Activated CD4-positive, alpha-beta memory T cell treated with anti-CD3 and anti-CD28 coated beads, Interleukin-2, amount 10 ng/mL, durations not matched to agents 7 days and 5 days (primary cell): ENCODE measurements at regions not wholly inside any gene's neighbourhood (a gene's known extent, or its start where the extent isn't known, plus 50 kb on each side); places are given as distances from the start of the nearest gene placed in this dataset.
"Not testable (repeated sequence)": the region's sequence is repeated elsewhere in the genome, so short reads cannot be mapped to it uniquely, and the experiment has no call there.

Source experiments
- CTCF ChIA-PET: fragments of 350-600 bp; sonication (Branson Sonifier 250); formaldehyde crosslinking; loops from one replicate; lab custom pipeline; 2021; ENCODE audit warnings: antibody characterized with exemption, inconsistent platforms; lab: Charles Lee
- POLR2A ChIA-PET: fragments of 350-600 bp; sonication (Branson Sonifier 250); formaldehyde crosslinking; loops from one replicate; lab custom pipeline; 2021; ENCODE audit warnings: antibody characterized with exemption; lab: Charles Lee
- DNase-seq: peaks from one replicate; pipeline ENCODE4 v3.0.0-alpha.2; 2020
- H3K27ac Mint-ChIP-seq: one replicate; pipeline ENCODE4 v1.8.0; 2021; ENCODE audit warnings: mild to moderate bottlenecking, mixed read lengths
- H3K27me3 Mint-ChIP-seq: one replicate; pipeline ENCODE4 v1.8.0; 2021; ENCODE audit warnings: mixed read lengths
- H3K36me3 Mint-ChIP-seq: one replicate; pipeline ENCODE4 v1.8.0; 2021; ENCODE audit warnings: low read depth, mixed read lengths
- H3K4me1 Mint-ChIP-seq: one replicate; pipeline ENCODE4 v1.8.0; 2021; ENCODE audit warnings: mixed read lengths
- H3K4me3 Mint-ChIP-seq: one replicate; pipeline ENCODE4 v1.8.0; 2021; ENCODE audit warnings: mild to moderate bottlenecking, mixed read lengths
- H3K9me3 Mint-ChIP-seq: one replicate; pipeline ENCODE4 v1.8.0; 2021; ENCODE audit warnings: mixed read lengths

DNA sequence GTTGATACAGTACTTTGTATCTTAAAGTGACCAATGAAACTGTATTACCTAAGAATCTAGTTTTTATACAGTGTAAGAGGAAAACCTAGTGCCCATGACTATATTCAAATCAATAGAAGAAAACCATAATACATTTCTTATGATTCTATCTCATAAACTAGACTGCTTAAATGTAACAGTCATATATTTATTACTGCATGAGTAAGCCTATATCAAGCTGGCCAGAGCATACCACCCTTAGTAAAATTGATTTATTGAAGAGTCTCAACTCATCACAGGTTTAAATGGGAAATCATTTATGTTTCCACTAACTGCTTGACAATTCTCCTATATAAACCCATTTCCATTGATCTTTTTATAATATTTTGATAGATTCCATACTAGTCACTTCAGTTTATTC, 1059.2 kb upstream of the LRRTM1 start:
- ChIA-PET CTCF (no interaction called here), POLR2A (no interaction called here)
- no peak for DNase-seq
- Mint-ChIP-seq H3K36me3 (no peaks in the 10 kb centered on the region), H3K9me3 (peaks cover 8% of the 10 kb centered on the region), H3K27ac (no peak overlapping the region), H3K27me3 (no peaks in the 10 kb centered on the region), H3K4me1 (no peaks in the 10 kb centered on the region), H3K4me3 (no peak overlapping the region)

DNA sequence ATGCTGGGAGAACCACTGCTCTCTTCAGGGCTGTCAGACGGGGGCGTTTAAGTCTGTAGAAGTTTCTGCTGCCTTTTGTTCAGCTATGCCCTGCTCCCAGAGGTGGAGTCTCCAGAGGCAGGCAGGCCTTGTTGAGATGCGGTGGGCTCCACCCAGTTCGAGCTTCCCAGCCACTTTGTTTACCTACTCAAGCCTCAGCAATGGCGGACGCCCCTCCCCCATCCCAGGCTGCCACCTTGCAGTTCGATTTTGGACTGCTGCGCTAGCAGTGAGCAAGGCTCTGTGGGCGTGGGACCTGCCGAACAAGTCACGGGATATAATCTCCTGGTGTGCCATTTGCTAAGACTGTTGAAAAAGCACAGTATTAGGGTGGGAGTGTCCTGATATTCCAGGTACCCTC, 1057.9 kb upstream of the LRRTM1 start:
- H3K4me1 Mint-ChIP-seq, POLR2A ChIA-PET: not testable (repeated sequence)

DNA sequence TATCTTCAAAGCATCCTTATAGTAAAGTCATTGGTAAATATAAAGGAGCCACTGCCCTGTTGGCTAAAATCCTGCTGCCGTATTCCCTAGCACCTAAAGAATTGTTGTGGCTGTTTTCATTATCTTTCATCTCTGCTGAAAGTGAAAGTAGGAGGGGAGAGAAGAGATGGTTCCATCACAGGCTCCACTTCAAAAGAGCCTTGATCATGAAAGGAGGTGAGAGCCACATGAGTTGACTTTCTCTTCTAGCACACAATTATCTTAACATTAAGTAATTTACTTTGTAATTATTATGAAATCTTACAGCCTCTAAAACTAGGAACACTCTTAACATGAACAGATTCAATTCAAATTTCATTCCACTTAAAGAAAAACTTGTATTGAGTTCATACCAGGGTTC, 1050.9 kb upstream of the LRRTM1 start:
- Mint-ChIP-seq H3K27ac (no peak overlapping the region), H3K36me3 (no peaks in the 10 kb centered on the region), H3K4me1 (no peaks in the 10 kb centered on the region), H3K27me3 (no peaks in the 10 kb centered on the region), H3K9me3 (peaks cover 7% of the 10 kb centered on the region), H3K4me3 (no peak overlapping the region)
- POLR2A ChIA-PET = no interaction called here
- DNase-seq = no peak
- CTCF ChIA-PET = no interaction called here

More for the DNA sequence above, 1057.9 kb upstream of the LRRTM1 start:
- CTCF ChIA-PET, H3K4me3 Mint-ChIP-seq, H3K27ac Mint-ChIP-seq, H3K9me3 Mint-ChIP-seq, H3K36me3 Mint-ChIP-seq, DNase-seq, H3K27me3 Mint-ChIP-seq: not testable (repeated sequence)

DNA sequence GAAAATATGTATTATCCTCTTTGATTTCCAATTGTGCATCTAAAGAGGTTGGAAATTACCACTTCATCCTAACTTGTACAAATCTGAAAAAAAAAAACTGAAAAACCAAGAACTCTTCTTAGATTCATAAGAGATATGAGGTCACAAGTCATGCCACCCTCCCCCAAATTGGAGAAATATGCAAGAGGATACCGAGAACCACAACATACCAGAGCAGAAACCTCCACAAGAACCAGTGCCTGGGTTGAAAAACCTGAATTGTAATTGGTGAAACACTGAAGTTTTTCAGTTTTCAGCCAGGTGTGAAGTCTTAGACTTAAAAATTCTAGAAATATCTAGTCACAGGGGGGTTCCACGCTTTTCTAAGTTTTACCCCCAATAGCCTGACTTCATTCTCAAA, 1029.5 kb upstream of the LRRTM1 start:
- Mint-ChIP-seq H3K9me3 (peaks cover 2% of the 10 kb centered on the region), H3K27ac (no peak overlapping the region), H3K4me1 (no peaks in the 10 kb centered on the region), H3K27me3 (no peaks in the 10 kb centered on the region), H3K36me3 (no peaks in the 10 kb centered on the region), H3K4me3 (no peak overlapping the region)
- CTCF ChIA-PET = no interaction called here
- POLR2A ChIA-PET = no interaction called here
- DNase-seq = no peak

DNA sequence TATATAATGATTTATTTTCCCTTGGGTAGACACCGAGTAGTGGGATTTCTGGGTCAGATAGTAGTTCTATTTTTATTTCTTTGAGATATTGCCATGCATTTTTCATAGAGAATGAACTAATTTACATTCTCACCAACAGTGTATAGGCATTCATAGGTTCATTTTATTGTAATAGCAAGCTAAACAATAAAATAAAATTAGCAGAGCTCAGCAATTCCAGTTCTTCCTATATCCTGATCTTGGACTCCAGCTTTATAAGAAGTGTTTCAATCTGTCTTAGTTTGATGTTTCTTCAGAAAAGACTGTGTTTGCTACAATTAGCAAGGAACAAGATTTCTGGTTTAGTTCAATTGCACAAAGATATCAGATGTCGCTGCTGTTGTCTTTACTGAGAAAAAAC, 1024.4 kb upstream of the LRRTM1 start:
- ChIA-PET POLR2A (no interaction called here), CTCF (no interaction called here)
- H3K36me3 Mint-ChIP-seq = no peaks in the 10 kb centered on the region
- H3K27ac Mint-ChIP-seq = no peak overlapping the region
- no peak overlapping the region for H3K4me3 Mint-ChIP-seq
- H3K9me3 Mint-ChIP-seq = peaks cover 4% of the 10 kb centered on the region
- DNase-seq = no peak
- no peaks in the 10 kb centered on the region for H3K4me1 Mint-ChIP-seq
- no peaks in the 10 kb centered on the region for H3K27me3 Mint-ChIP-seq

DNA sequence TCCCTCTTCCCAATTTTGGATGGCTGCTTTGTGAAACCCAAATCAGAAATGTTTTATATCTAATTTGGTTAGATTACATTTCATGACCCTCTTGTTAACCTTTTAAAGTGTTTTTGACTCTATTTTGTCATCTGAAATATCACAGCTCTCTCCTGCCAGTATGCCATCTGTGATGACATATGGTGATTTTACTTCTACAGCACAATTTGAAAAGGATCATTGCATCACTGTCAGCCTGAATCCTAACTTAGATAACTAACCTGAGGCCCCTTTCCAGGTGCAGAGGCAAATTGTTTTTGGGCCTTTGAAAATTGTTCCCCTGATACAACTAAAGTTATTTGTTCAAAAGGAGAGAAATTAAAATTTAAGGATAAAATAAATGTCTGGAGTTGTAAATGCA, 1023.4 kb upstream of the LRRTM1 start:
- Mint-ChIP-seq H3K36me3 (no peaks in the 10 kb centered on the region), H3K27me3 (no peaks in the 10 kb centered on the region), H3K27ac (no peak overlapping the region), H3K4me3 (no peak overlapping the region), H3K4me1 (no peaks in the 10 kb centered on the region), H3K9me3 (peaks cover 4% of the 10 kb centered on the region)
- ChIA-PET CTCF (no interaction called here), POLR2A (no interaction called here)
- no peak for DNase-seq

DNA sequence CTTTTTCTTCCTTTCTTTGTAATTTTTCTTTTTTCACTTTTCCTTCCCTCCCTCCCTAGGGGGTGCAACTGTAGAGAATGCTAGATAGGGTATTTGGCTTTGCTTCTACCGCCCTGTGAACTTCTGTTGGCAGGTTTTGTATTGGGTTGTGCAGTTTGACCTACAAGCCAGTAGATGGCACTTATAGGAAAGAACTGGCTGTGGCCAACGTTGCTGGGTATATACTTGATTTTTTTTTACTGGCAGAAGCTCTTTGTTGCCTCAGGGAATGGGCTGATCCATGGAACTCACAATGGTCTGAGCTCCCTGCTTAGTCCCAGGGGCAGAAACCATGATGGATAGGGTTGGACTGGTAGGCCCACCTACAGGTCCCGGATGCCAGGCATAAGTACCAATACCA, 1019.5 kb upstream of the LRRTM1 start:
- H3K9me3 Mint-ChIP-seq = peaks cover 3% of the 10 kb centered on the region
- H3K27ac Mint-ChIP-seq = no peak overlapping the region
- ChIA-PET POLR2A (no interaction called here), CTCF (no interaction called here)
- H3K4me3 Mint-ChIP-seq = no peak overlapping the region
- no peaks in the 10 kb centered on the region for H3K4me1 Mint-ChIP-seq
- H3K27me3 Mint-ChIP-seq = no peaks in the 10 kb centered on the region
- DNase-seq = no peak
- H3K36me3 Mint-ChIP-seq = no peaks in the 10 kb centered on the region

DNA sequence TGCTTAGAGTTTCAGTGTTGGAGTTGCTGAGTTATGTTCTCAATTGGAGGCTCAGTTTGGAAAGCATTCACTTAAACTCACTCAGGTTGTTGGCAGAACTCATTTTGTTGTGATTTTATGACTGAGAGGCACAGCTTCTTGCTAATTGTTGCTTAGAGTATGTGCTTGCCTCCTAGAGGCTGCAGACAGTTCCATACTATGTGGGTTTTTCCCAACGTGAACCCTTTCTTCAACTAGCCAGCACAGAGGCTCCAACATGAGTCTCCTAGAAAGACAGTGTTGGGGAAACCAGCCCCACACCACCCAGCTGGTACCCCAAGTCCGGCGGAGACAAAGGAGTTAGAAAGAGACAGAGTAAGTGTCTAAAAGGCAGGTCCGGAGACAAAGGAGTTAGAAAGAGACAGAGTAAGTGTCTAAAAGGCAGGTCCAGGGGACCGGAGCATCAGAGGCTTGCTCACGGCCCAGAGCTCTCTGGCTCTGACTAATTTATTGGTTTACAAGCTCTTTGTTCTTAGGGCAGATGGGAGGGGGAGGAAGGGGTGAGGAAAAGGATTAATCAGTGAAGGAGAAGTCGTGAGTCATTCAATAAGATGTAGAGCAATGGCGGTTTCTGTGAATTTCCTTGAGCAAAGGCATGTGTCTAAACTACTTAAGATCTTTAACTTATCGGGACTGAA, 999.7 kb upstream of the LRRTM1 start:
- DNase-seq = no peak
- ChIA-PET CTCF (no interaction called here), POLR2A (no interaction called here)
- Mint-ChIP-seq H3K27ac (no peak overlapping the region), H3K4me3 (no peak overlapping the region), H3K27me3 (no peaks in the 10 kb centered on the region), H3K9me3 (peaks cover 11% of the 10 kb centered on the region), H3K4me1 (no peaks in the 10 kb centered on the region), H3K36me3 (no peaks in the 10 kb centered on the region)

DNA sequence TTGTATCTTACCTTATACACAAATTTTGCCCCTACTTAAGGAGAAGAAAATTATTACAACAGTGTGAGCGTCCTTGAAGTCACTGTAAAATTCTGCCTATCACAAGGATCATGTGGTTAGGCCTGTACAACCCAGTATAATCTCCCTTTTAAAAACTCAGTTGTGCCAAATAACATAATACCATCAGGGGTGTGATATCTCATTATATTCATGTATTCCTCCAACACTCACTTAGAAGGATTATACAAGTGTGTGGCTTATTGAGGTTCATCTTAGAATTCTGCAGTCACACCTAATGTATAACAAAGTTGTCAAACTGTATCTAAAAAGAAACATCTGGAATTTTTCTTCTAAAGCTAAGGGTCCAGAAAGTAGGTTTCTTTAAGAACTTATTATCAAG, 998.8 kb upstream of the LRRTM1 start:
- Mint-ChIP-seq H3K27me3 (no peaks in the 10 kb centered on the region), H3K4me1 (no peaks in the 10 kb centered on the region), H3K4me3 (no peak overlapping the region), H3K27ac (no peak overlapping the region), H3K9me3 (peaks cover 11% of the 10 kb centered on the region), H3K36me3 (no peaks in the 10 kb centered on the region)
- POLR2A ChIA-PET = no interaction called here
- CTCF ChIA-PET = no interaction called here
- no peak for DNase-seq

DNA sequence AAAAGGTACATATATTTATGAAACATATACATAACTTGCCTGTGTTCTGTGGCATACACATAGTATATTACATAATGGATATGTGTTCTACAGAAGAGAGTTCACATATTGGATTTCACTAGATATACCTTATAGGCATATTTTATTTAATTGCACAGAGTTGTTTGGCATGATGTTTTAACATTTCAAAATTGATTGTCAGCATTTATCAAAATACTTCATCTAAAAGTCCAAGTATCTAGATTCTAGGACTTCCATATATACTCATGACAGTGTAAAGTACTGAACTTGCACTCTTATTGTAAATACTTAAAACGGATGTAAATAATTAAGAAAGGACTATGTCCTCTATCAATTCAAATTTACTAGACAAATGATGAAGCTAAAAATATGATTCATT, 995.3 kb upstream of the LRRTM1 start:
- POLR2A ChIA-PET = no interaction called here
- Mint-ChIP-seq H3K36me3 (no peaks in the 10 kb centered on the region), H3K27ac (no peak overlapping the region), H3K4me1 (no peaks in the 10 kb centered on the region), H3K27me3 (no peaks in the 10 kb centered on the region), H3K4me3 (no peak overlapping the region), H3K9me3 (peaks cover 5% of the 10 kb centered on the region)
- no peak for DNase-seq
- CTCF ChIA-PET = no interaction called here

DNA sequence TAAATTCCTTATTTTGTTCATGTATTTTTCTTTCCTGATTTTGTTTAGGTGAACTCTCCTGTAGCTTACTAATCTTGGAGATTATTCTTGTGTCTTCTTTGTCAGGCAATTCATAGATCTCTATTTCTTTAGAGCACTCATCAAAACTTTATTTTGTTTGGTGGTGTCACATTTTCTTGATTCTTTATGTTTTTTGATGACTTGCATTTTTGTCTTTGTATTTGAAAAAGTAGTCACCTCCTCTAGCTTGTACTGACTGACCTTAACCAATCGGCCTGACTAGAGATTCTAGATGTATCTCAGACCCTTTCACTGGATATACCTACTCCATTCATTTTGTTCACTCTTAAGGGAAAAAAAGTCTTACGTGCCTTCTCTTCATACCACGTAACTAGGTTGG, 986.3 kb upstream of the LRRTM1 start:
- DNase-seq = no peak
- H3K36me3 Mint-ChIP-seq = no peaks in the 10 kb centered on the region
- no peaks in the 10 kb centered on the region for H3K4me1 Mint-ChIP-seq
- no peak overlapping the region for H3K27ac Mint-ChIP-seq
- H3K9me3 Mint-ChIP-seq = peaks cover 11% of the 10 kb centered on the region
- ChIA-PET CTCF (no interaction called here), POLR2A (no interaction called here)
- H3K4me3 Mint-ChIP-seq = no peak overlapping the region
- no peaks in the 10 kb centered on the region for H3K27me3 Mint-ChIP-seq

DNA sequence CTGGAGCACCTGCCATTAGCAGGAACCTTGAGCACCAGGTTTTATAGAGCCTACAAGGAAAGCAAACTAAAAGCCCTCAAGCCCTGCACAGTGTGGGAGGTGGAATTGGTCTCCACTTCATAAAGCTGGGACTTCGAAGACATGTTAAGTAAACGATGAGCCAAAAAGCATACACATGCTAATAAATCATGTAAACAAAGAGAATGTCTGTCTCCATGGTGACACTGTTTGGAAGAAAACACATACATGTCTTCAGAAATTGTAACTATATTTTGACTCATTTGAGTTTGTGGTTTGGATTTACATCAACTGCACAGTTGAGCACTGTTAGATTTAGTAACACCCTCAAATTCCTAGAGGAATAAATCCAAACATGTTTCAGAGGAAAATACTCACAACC, 978.5 kb upstream of the LRRTM1 start:
- ChIA-PET POLR2A (no interaction called here), CTCF (no interaction called here)
- no peaks in the 10 kb centered on the region for H3K4me1 Mint-ChIP-seq
- H3K9me3 Mint-ChIP-seq = no peaks in the 10 kb centered on the region
- no peak overlapping the region for H3K27ac Mint-ChIP-seq
- DNase-seq = no peak
- no peaks in the 10 kb centered on the region for H3K36me3 Mint-ChIP-seq
- no peak overlapping the region for H3K4me3 Mint-ChIP-seq
- no peaks in the 10 kb centered on the region for H3K27me3 Mint-ChIP-seq

DNA sequence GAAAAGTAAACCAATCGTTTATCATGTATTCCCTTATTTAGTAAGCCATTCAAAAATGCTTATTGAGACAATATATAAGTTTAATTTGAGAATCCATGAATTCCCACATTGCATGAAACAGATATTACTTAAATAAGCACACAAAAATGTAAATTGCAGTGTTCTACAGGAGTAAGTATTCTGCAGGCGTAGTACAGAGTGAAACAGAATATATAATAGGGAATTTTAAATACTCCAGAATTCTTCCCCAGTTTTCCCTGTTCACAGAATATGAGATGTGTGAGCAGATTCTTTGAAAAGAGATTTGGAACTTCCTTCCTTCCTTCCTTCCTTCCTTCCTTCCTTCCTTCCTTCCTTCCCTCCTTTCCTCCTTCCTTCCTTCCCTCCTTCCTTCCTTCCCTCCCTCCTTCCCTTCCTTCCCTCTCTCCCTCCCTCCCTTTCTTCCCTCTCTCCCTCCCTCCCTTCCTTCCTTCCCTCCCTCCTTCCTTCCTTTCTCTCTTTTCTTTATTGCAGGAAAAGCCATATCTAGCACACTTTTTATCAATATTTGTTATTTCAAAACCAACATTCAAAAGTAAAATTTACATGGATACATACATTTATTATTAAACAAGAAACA, 977.7 kb upstream of the LRRTM1 start:
- POLR2A ChIA-PET = no interaction called here
- H3K4me1 Mint-ChIP-seq = no peaks in the 10 kb centered on the region
- CTCF ChIA-PET = no interaction called here
- H3K27ac Mint-ChIP-seq = no peak overlapping the region
- H3K36me3 Mint-ChIP-seq = no peaks in the 10 kb centered on the region
- no peaks in the 10 kb centered on the region for H3K9me3 Mint-ChIP-seq
- no peak overlapping the region for H3K4me3 Mint-ChIP-seq
- H3K27me3 Mint-ChIP-seq = no peaks in the 10 kb centered on the region
- no peak for DNase-seq

DNA sequence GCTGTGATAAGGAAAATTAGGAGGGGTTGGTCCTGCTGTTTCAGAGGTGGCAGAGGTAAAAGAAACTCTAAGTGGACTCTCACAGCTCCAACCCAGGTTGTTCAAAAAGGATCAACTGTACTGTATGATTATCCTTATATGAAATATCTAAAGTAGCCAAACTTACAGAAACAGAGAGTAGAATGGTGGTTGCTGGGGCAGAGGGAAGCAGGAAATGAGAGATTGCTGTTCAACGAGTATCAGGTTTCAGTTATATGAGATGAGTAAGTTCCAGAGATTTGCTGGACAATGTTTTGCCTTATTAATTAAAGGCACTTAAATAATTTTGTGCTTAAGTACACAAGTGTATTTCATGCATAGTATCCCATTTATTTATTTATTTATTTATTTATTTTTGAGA, 972.0 kb upstream of the LRRTM1 start:
- no peaks in the 10 kb centered on the region for H3K4me1 Mint-ChIP-seq
- no peak for DNase-seq
- H3K36me3 Mint-ChIP-seq = no peaks in the 10 kb centered on the region
- no peaks in the 10 kb centered on the region for H3K27me3 Mint-ChIP-seq
- no peak overlapping the region for H3K4me3 Mint-ChIP-seq
- peaks cover 2% of the 10 kb centered on the region for H3K9me3 Mint-ChIP-seq
- no peak overlapping the region for H3K27ac Mint-ChIP-seq
- ChIA-PET CTCF (no interaction called here), POLR2A (no interaction called here)
